ENCODE measurements at regions not wholly inside any gene's neighbourhood (a gene's known extent, or its start where the extent isn't known, plus 50 kb on each side); places are given as distances from the start of the nearest gene placed in this dataset.

- no peaks in the 10 kb centered on the region for H3K4me1 Mint-ChIP-seq (ENCODE audit: low read depth)
- no peak overlapping the region for H3K27ac Mint-ChIP-seq
- H3K4me3 Mint-ChIP-seq, result no peak overlapping the region
- peaks cover 19% of the 10 kb centered on the region for H3K27me3 Mint-ChIP-seq (ENCODE audit: low read depth)
- H3K9me3 Mint-ChIP-seq, result no peaks in the 10 kb centered on the region
- H3K36me3 Mint-ChIP-seq (ENCODE audit: low read depth), result no peaks in the 10 kb centered on the region
These were observed 107.6 kb upstream of the NFIA start for GRCh38 chr1:60974524-60975372.

GRCh38 chr1:60973668-60974067 is 108.7 kb upstream of the NFIA start:
- H3K27me3 Mint-ChIP-seq (ENCODE audit: low read depth), result peaks cover 19% of the 10 kb centered on the region
- H3K36me3 Mint-ChIP-seq (ENCODE audit: low read depth), result no peaks in the 10 kb centered on the region
- H3K9me3 Mint-ChIP-seq, result no peaks in the 10 kb centered on the region
- no peak overlapping the region for H3K27ac Mint-ChIP-seq
- H3K4me3 Mint-ChIP-seq, result no peak overlapping the region
- no peaks in the 10 kb centered on the region for H3K4me1 Mint-ChIP-seq (ENCODE audit: low read depth)

- H3K27ac Mint-ChIP-seq, result no peak overlapping the region
- peaks cover 24% of the 10 kb centered on the region for H3K27me3 Mint-ChIP-seq (ENCODE audit: low read depth)
- no peak overlapping the region for H3K4me3 Mint-ChIP-seq
- no peaks in the 10 kb centered on the region for H3K36me3 Mint-ChIP-seq (ENCODE audit: low read depth)
- no peaks in the 10 kb centered on the region for H3K4me1 Mint-ChIP-seq (ENCODE audit: low read depth)
- no peaks in the 10 kb centered on the region for H3K9me3 Mint-ChIP-seq
These were observed 109.5 kb upstream of the NFIA start for GRCh38 chr1:60972841-60973364.

- Mint-ChIP-seq H3K9me3 (peaks cover 13% of the 10 kb centered on the region), H3K36me3 (ENCODE audit: low read depth) (no peaks in the 10 kb centered on the region), H3K4me3 (no peak overlapping the region), H3K27ac (no peak overlapping the region), H3K4me1 (ENCODE audit: low read depth) (no peaks in the 10 kb centered on the region), H3K27me3 (ENCODE audit: low read depth) (peaks cover 24% of the 10 kb centered on the region)
These were observed 111.0 kb upstream of the NFIA start for GRCh38 chr1:60971330-60971729.

- H3K4me3 Mint-ChIP-seq, result no peak overlapping the region
- H3K4me1 Mint-ChIP-seq (ENCODE audit: low read depth), result no peaks in the 10 kb centered on the region
- H3K9me3 Mint-ChIP-seq, result peaks cover 17% of the 10 kb centered on the region
- H3K27ac Mint-ChIP-seq, result no peak overlapping the region
- H3K27me3 Mint-ChIP-seq (ENCODE audit: low read depth), result peaks cover 24% of the 10 kb centered on the region
- H3K36me3 Mint-ChIP-seq (ENCODE audit: low read depth), result no peaks in the 10 kb centered on the region
These were observed 112.3 kb upstream of the NFIA start for GRCh38 chr1:60969971-60970509.

- no peaks in the 10 kb centered on the region for H3K36me3 Mint-ChIP-seq (ENCODE audit: low read depth)
- H3K9me3 Mint-ChIP-seq, result peaks cover 17% of the 10 kb centered on the region
- no peak overlapping the region for H3K27ac Mint-ChIP-seq
- H3K4me3 Mint-ChIP-seq, result no peak overlapping the region
- H3K4me1 Mint-ChIP-seq (ENCODE audit: low read depth), result no peaks in the 10 kb centered on the region
- H3K27me3 Mint-ChIP-seq (ENCODE audit: low read depth), result peaks cover 5% of the 10 kb centered on the region
These were observed 117.0 kb upstream of the NFIA start for GRCh38 chr1:60965280-60965854.

- Mint-ChIP-seq H3K36me3 (ENCODE audit: low read depth) (no peaks in the 10 kb centered on the region), H3K4me1 (ENCODE audit: low read depth) (no peaks in the 10 kb centered on the region), H3K4me3 (no peak overlapping the region), H3K9me3 (peaks cover 17% of the 10 kb centered on the region), H3K27me3 (ENCODE audit: low read depth) (peaks cover 3% of the 10 kb centered on the region), H3K27ac (no peak overlapping the region)
These were observed 119.0 kb upstream of the NFIA start for GRCh38 chr1:60963167-60963940.

- Mint-ChIP-seq H3K4me3 (no peak overlapping the region), H3K9me3 (peaks cover 4% of the 10 kb centered on the region), H3K27me3 (ENCODE audit: low read depth) (peaks cover 4% of the 10 kb centered on the region), H3K36me3 (ENCODE audit: low read depth) (no peaks in the 10 kb centered on the region), H3K4me1 (ENCODE audit: low read depth) (no peaks in the 10 kb centered on the region), H3K27ac (no peak overlapping the region)
These were observed 121.4 kb upstream of the NFIA start for GRCh38 chr1:60960891-60961461.

GRCh38 chr1:60959701-60960100 is 122.7 kb upstream of the NFIA start:
- Mint-ChIP-seq H3K36me3 (ENCODE audit: low read depth) (no peaks in the 10 kb centered on the region), H3K4me3 (no peak overlapping the region), H3K27ac (no peak overlapping the region), H3K9me3 (no peaks in the 10 kb centered on the region), H3K4me1 (ENCODE audit: low read depth) (no peaks in the 10 kb centered on the region), H3K27me3 (ENCODE audit: low read depth) (peaks cover 4% of the 10 kb centered on the region)

GRCh38 chr1:60958001-60958400 is 124.4 kb upstream of the NFIA start:
- Mint-ChIP-seq H3K36me3 (ENCODE audit: low read depth) (no peaks in the 10 kb centered on the region), H3K9me3 (no peaks in the 10 kb centered on the region), H3K4me3 (no peak overlapping the region), H3K27me3 (ENCODE audit: low read depth) (peaks cover 4% of the 10 kb centered on the region), H3K27ac (no peak overlapping the region), H3K4me1 (ENCODE audit: low read depth) (no peaks in the 10 kb centered on the region)

GRCh38 chr1:60956520-60956919 is 125.8 kb upstream of the NFIA start:
- Mint-ChIP-seq H3K27me3 (ENCODE audit: low read depth) (peaks cover 4% of the 10 kb centered on the region), H3K9me3 (no peaks in the 10 kb centered on the region), H3K36me3 (ENCODE audit: low read depth) (no peaks in the 10 kb centered on the region), H3K4me3 (no peak overlapping the region), H3K4me1 (ENCODE audit: low read depth) (no peaks in the 10 kb centered on the region), H3K27ac (no peak overlapping the region)

GRCh38 chr1:60952612-60953111 is 129.7 kb upstream of the NFIA start:
- no peaks in the 10 kb centered on the region for H3K4me1 Mint-ChIP-seq (ENCODE audit: low read depth)
- H3K36me3 Mint-ChIP-seq (ENCODE audit: low read depth), result no peaks in the 10 kb centered on the region
- H3K27ac Mint-ChIP-seq, result no peak overlapping the region
- no peaks in the 10 kb centered on the region for H3K9me3 Mint-ChIP-seq
- H3K4me3 Mint-ChIP-seq, result no peak overlapping the region
- peaks cover 3% of the 10 kb centered on the region for H3K27me3 Mint-ChIP-seq (ENCODE audit: low read depth)

- no peak overlapping the region for H3K27ac Mint-ChIP-seq
- no peaks in the 10 kb centered on the region for H3K9me3 Mint-ChIP-seq
- H3K36me3 Mint-ChIP-seq (ENCODE audit: low read depth), result no peaks in the 10 kb centered on the region
- no peaks in the 10 kb centered on the region for H3K4me1 Mint-ChIP-seq (ENCODE audit: low read depth)
- no peak overlapping the region for H3K4me3 Mint-ChIP-seq
- H3K27me3 Mint-ChIP-seq (ENCODE audit: low read depth), result peaks cover 8% of the 10 kb centered on the region
These were observed 131.9 kb upstream of the NFIA start for GRCh38 chr1:60950224-60951063.

Measured in T-helper 1 cell treated with Interleukin-12 subunit alpha and Interleukin-12 subunit beta and Interleukin-4 antibody, amounts not matched to agents 30 μg/mL and 1 μg/mL, for 36 hours (primary cell).